ENCODE measurements at regions not wholly inside any gene's neighbourhood (a gene's known extent, or its start where the extent isn't known, plus 50 kb on each side); places are given as distances from the start of the nearest gene placed in this dataset.
"Not testable (repeated sequence)": the region's sequence is repeated elsewhere in the genome, so short reads cannot be mapped to it uniquely, and the experiment has no call there.

DNA sequence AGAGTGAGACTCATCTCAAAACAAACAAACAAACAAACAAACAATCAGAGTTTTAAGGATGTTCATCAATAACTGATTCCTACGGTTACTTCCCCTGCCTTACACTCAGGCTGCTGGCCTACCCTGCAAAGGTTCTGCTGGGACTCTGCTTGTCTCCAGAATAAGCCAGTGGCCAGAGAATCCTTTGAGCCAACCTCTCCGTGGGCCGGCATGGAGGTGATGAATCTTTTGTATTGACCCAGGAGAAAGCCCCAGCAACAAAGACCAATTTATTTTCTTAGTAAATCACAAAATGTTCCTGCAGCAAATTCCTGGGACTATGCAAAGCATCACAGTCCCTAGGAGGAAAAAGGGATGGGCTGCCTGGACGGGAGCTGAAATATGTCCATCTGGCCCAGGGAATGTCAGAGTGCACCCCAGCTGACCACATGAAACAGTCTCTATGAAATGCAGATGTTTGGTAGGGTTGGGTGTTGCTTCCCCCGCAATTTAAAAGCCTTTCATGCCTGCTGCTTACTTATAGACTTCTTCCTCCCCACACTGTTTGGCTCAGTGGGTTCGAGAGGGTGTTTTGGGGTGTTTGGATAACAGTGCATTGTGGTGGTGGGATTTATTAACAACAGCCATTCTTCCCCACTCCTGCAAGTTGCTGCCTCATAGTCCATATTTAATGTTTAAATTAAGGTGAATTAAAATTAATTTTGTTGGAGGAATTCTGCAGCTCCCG, 185.9 kb upstream of the IRF2BP2 start:
- DNase-seq (ENCODE audit: low read depth in 1 of 2, low spot score in 1 of 2); H3K27me3 ChIP-seq (ENCODE audit: insufficient read depth, poor library complexity, severe bottlenecking); H3K27ac ChIP-seq (replicated peaks); H3K4me3 ChIP-seq (replicated peaks; ENCODE audit: insufficient read depth, low read length): not testable (repeated sequence)

DNA sequence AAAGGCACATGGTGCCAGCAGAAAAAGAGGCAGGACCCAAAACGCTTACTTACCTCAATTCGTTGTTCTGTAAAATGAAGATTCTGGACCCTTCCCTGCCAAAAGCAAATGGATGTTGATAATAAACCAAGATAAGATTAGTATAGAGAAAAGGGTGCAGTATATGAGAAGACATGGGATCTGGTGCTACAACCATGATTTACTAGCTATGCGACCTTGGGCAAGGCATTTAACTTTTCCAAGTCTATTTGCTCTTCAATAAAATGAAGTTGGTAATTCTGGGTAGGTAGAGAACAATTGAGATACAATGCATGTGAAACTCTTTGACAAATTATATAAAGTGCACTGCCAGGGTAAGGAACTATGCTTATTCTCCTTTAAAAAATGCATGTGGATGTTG, 185.0 kb upstream of the IRF2BP2 start:
- DNase-seq (ENCODE audit: low read depth in 1 of 2, low spot score in 1 of 2); H3K27ac ChIP-seq (replicated peaks); H3K27me3 ChIP-seq (ENCODE audit: insufficient read depth, poor library complexity, severe bottlenecking); H3K4me3 ChIP-seq (replicated peaks; ENCODE audit: insufficient read depth, low read length): not testable (repeated sequence)

DNA sequence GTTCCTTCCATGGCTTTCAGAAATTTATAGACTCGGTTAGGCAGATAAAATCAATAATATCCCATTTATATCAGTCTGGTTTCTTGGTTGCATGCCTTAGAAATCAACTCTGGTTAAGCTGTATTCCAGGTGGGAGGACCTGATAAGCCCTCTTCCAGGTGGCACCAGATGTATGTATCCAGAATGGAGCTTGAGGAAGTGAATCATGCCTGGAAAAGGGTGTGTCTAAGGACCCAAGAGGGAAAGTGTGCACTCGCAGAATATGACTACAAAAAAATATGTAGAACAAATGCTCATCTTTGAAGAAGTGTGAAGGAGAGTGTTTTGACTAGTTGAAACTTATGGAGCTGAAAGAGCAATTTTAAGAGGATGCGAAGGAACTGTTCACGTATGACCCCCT, 184.5 kb upstream of the IRF2BP2 start:
- DNase-seq (ENCODE audit: low read depth in 1 of 2, low spot score in 1 of 2); H3K4me3 ChIP-seq (replicated peaks; ENCODE audit: insufficient read depth, low read length); H3K27me3 ChIP-seq (ENCODE audit: insufficient read depth, poor library complexity, severe bottlenecking); H3K27ac ChIP-seq (replicated peaks): not testable (repeated sequence)

DNA sequence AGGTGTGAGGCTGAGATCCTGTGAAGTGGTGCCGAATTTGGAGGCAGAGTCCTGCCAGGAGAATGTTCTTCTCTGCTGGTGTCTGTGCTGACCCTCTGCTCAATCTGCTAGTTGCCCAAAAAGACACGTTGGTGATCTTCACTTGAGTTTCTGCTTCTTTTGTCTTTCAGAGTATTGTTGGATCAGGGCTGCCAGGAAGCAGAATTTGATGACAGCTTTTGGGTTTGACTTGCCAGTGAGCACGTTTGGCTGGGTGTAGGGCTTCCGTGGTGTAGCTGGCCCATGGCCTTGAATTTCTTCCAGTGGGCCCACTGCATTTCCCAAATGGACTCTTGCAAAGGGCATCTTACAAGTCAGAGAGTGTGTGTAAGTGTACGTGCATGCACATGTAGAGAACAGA, 183.9 kb upstream of the IRF2BP2 start:
- not testable (repeated sequence) for H3K27ac ChIP-seq (replicated peaks); H3K27me3 ChIP-seq (ENCODE audit: insufficient read depth, poor library complexity, severe bottlenecking); H3K4me3 ChIP-seq (replicated peaks; ENCODE audit: insufficient read depth, low read length); DNase-seq (ENCODE audit: low read depth in 1 of 2, low spot score in 1 of 2)

DNA sequence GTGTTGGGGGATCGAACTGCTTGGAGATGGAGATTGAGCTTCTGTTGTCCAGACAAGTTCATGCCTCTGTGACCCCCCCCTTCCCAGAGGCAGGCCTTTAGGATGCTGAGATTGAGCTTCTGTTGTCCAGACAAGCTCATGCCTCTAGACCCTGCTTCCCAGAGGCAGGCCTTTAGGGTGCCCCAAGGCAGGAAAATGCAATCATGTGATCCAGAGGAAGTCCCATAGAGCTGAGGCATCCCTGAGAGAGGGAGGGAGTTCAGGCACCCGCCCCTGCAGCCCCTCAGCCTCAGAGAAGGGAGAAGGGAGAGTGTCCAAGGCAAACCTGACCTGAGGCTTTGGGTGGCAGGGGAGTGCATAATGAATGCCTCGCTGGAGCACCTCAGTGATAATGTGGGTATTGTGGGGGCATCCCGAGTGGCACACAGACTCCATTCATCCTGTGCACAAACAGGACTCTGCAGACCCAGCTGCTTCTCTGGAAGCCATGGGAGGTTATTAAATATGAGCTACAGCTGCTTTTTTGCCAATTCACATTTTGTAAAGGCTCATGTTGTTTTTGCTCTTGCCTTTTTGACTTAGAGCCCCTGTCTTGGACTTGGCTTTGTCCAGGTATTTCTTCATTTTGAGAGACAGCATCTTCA, 182.4 kb upstream of the IRF2BP2 start:
- H3K4me3 ChIP-seq (replicated peaks; ENCODE audit: insufficient read depth, low read length); DNase-seq (ENCODE audit: low read depth in 1 of 2, low spot score in 1 of 2); H3K27ac ChIP-seq (replicated peaks): not testable (repeated sequence)

DNA sequence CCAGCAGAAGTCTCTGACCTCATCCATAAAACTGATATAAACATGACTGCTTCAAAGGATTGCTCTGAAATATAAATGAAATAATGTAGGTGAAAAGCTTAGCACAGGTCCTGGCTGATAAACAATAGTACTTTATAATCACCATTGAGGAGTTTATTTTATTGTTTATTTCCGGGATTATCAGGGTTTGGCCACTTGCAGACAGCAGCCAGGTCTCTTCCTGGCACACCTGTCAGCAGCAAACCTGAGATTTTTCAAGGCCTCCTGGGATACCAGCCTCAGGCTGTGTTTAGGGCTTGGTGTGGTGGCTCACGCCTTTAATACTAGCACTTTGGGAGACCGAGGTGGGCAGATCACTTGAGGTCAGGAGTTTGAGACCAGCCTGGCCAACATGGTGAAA, 181.6 kb upstream of the IRF2BP2 start:
- H3K27ac ChIP-seq (replicated peaks); DNase-seq (ENCODE audit: low read depth in 1 of 2, low spot score in 1 of 2); H3K27me3 ChIP-seq (ENCODE audit: insufficient read depth, poor library complexity, severe bottlenecking); H3K4me3 ChIP-seq (replicated peaks; ENCODE audit: insufficient read depth, low read length): not testable (repeated sequence)

More for the DNA sequence above, 182.4 kb upstream of the IRF2BP2 start:
- not testable (repeated sequence) for H3K27me3 ChIP-seq (ENCODE audit: insufficient read depth, poor library complexity, severe bottlenecking)

DNA sequence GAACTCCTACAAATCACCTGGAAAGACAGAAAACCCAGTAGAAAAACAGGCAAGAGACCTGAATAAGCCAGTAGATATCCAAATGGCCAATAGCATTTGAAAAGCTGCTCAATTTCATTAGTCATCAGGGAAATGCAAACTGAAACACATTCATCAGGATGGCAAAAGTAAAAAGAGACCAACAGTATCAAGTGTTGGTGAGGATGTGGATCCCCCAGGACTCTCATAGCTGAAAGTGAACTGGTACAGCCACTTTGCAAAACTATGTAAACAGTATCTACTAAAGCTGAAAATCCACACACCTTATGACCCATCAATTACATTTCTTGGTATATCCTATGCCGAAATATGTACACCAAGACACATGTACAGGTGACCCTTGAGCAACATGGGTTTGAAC, 180.4 kb upstream of the IRF2BP2 start:
- not testable (repeated sequence) for DNase-seq (ENCODE audit: low read depth in 1 of 2, low spot score in 1 of 2); H3K4me3 ChIP-seq (replicated peaks; ENCODE audit: insufficient read depth, low read length)

DNA sequence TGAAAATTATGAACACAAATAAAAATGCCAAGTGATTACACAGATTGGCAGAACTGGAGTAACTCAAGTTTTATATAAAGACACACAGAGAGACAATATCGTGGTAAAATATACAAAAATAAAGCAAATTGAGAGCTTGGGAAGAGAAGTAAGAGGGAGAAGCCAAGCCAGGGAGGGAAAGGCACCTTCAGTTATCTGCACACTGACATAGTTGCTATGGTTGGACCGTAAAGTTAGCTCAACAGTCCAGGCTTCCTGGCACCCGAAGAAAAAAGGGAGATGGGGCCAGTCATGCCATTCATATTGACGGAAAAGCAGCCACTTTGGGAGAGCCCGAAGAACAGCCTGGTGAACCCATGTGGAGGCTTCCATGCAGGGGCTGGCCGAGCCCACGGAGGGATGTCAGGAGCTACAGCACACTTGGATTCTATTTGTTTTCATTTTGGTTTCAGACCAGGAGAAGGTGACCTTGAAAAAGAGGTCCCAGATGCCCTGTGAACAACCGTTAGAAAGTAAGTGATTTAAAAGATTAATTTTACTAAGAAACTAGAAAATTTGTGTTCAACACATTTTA, 177.1 kb upstream of the IRF2BP2 start:
- not testable (repeated sequence) for H3K4me3 ChIP-seq (replicated peaks; ENCODE audit: insufficient read depth, low read length); DNase-seq (ENCODE audit: low read depth in 1 of 2, low spot score in 1 of 2); H3K27me3 ChIP-seq (ENCODE audit: insufficient read depth, poor library complexity, severe bottlenecking); H3K27ac ChIP-seq (replicated peaks)

More for the DNA sequence above, 180.4 kb upstream of the IRF2BP2 start:
- not testable (repeated sequence) for H3K27me3 ChIP-seq (ENCODE audit: insufficient read depth, poor library complexity, severe bottlenecking); H3K27ac ChIP-seq (replicated peaks)

DNA sequence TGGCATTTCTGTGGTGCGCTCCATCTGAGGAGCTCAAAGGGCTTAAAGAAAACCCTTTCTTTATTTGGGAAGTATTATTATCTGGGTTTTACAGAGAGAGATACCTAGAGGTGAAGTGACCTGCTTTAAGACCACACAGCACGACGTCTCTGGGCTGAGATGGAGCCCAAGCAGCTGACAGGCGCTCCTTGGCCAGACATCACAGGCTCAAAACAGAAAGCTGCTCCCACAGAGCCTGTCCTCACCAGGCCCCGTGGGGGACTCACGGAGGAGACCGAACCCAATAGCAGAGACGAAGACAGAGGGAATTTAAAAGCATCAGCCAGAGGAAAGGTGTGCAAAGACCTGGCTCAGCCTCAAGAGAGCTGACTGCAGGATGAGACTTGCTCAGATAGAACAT, 175.9 kb upstream of the IRF2BP2 start:
- H3K4me3 ChIP-seq (replicated peaks; ENCODE audit: insufficient read depth, low read length); DNase-seq (ENCODE audit: low read depth in 1 of 2, low spot score in 1 of 2); H3K27ac ChIP-seq (replicated peaks); H3K27me3 ChIP-seq (ENCODE audit: insufficient read depth, poor library complexity, severe bottlenecking): not testable (repeated sequence)

DNA sequence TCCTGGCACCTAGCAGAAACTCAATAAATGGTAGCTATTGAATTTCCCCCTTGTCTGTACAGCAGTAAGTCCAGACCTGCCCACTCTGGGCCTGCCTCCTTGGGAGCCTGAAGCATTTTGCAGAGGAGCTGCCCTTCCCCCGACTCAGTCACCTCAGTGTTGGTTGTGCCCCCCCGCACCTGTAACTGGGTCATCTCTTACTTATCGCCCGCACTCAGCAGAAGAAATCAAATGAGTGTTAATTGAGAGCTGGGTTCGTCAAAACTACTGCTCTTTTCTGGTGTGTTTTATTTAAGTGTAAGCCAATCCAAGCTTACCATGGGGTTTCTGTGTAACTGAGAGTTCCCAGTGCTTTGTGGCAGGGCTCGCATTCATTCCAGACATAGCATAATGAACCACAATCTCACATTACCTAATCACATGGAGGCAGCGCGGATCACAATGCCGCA, 175.5 kb upstream of the IRF2BP2 start:
- not testable (repeated sequence) for H3K4me3 ChIP-seq (replicated peaks; ENCODE audit: insufficient read depth, low read length); DNase-seq (ENCODE audit: low read depth in 1 of 2, low spot score in 1 of 2)

DNA sequence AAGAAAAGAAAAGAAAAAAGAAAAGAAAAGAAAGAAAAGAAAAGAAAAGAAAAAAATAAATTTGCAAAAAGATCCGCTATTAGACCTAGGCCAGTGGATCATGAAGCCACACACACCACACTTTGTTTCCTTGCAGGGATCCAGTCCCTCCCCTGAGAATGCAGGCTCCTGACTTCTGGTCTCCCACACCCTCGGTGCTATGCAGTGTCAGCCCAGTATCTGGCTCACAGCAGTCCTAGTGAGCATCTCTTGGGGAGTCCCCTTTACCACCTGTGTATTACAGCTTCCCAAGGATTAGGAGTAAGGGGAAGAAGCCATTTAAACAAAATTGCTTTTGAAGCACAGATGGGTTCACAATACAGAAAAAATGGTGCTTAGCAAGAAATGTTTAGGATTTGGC, 174.1 kb upstream of the IRF2BP2 start:
- H3K4me3 ChIP-seq (replicated peaks; ENCODE audit: insufficient read depth, low read length); DNase-seq (ENCODE audit: low read depth in 1 of 2, low spot score in 1 of 2); H3K27me3 ChIP-seq (ENCODE audit: insufficient read depth, poor library complexity, severe bottlenecking); H3K27ac ChIP-seq (replicated peaks): not testable (repeated sequence)

More for the DNA sequence above, 175.5 kb upstream of the IRF2BP2 start:
- not testable (repeated sequence) for H3K27me3 ChIP-seq (ENCODE audit: insufficient read depth, poor library complexity, severe bottlenecking); H3K27ac ChIP-seq (replicated peaks)

All from HL-60 (cell line).